GM18907 (cell line): ENCODE measurements at regions not wholly inside any gene's neighbourhood (a gene's known extent, or its start where the extent isn't known, plus 50 kb on each side); places are given as distances from the start of the nearest gene placed in this dataset.
"Not testable (repeated sequence)": the region's sequence is repeated elsewhere in the genome, so short reads cannot be mapped to it uniquely, and the experiment has no call there.

Source experiments
- ATAC-seq: cut with Tn5 transposase; IDR thresholded peaks from one replicate; pipeline ENCODE4 v1.9.1; 2021; ENCODE audit warnings: mild to moderate bottlenecking, moderate library complexity; ENCODE audit not compliant: unreplicated experiment

DNA sequence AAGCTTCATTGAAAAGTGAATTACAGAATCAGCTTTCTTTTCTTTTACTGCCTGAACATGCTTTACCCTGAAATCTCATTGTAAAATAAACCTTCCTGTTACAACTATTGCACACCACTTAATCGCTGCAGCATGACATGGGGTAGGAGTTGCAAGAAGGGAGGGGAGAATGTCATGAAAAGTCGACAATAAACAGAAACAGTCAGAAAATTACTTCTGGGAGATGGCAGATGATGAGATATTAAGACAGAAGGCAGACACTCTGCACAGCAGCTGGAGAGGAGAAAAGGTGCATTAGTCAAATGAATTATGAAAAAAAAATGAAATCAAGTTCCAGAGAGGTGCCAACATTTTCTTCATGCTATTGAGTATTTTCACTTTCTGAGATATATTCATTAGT lies 287.7 kb downstream of the PCDH7 start:
- ATAC-seq: no peak

DNA sequence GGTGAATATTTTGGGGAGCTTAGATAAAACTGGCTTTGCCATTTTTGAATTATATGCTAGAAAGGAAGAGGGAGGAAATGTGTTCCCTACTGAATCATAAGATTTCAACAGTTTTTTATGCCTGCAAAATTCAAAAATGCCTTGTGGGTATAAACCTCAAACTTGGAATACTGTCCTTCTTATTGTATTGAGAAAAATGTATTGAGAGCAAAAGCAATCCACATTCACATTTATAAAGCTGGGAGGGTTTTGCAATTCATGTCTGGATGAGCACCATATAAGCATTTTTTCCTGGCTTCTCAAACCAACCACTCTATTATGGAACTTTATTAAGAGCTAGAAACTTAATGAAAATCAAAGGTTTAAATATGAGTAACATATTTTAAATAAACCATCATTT lies 289.8 kb downstream of the PCDH7 start:
- no peak for ATAC-seq

DNA sequence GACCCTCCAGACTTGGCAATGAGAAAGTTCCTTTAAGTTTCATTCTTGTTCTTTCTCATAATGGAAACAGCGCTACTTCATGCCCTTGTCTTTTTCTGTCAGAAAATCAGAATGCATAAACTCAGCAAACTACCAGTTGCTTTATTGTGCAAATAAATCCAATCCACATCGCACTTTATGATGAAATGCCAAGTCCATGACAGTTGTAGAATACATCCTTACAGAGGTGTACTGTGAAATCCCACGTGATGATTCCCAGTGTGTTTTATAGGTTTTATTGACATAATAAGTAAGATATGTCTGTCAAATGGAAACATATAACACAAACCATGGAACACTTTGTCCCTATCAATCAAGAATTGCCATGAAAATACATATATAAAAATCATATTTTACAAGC lies 295.0 kb downstream of the PCDH7 start:
- ATAC-seq: no peak

DNA sequence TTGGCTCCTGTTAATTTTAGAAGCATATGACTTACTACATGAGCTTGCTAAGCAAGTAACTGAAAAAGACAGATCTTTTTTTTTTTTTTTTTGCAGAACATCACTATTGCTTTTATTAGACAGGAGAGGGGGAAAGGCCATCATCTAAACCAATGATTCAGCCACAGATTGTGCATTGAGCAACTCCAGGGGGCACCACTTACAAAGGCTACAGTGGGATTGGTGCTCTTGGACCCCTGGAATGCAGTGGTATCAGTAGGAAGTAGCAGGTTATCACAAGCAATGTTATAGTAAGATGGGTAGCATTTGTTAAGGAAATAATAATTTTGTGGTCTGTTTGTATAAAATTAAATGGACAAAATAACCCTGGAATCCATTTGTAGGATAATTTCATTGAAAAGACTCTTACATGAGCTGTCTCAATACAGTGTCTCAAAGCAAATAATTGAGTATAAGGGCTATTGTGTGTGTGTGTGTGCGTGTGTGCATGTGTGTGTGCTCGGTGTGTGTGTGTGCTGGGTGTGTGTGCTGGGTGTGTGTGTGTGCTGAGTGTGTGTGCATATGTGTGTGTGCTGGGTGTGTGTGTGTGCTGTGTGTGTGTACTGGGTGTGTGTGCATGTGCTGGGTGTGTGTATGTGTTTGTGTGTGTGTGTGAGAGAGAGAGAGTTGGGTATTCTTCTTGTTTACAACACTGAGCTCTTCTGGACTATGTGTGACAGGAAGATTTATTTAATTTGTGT lies 296.3 kb downstream of the PCDH7 start:
- no peak for ATAC-seq

DNA sequence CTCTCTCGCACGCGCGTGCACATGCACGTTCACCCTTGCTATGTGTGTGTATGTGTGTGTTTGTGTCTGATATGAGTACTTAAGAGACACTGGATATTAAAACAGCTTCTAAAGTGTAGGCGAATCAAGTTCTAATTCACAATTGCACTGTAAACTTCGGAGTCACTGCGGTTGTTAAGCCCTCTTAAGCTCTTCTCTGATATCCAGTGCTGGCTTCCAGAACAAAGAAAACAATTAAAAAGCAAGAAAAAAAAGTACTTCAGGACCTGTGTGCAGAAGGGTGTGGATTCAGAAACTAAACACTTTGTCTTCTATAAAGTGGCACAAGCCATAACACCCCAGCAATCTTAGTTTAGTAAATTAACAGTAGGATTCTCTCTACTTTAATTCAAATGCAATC lies 300.2 kb downstream of the PCDH7 start:
- no peak for ATAC-seq

DNA sequence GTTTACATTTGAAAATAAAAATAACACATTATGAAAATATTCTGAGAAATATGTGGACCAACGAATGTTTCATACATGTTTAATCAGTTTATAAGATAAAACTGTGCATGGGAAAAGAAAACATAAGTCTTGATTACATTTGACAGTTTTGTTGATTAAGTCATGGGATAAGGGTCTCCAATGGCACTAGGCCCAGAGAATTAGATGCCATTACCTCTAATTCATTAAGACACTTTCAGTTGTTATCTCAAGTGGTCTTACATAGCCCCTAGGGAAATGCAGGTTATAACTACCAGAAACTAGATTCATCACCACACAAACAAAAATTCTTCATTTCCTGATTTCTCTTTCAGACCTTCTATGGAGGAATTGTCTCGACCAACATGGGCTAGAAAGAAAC lies 300.8 kb downstream of the PCDH7 start:
- no peak for ATAC-seq

DNA sequence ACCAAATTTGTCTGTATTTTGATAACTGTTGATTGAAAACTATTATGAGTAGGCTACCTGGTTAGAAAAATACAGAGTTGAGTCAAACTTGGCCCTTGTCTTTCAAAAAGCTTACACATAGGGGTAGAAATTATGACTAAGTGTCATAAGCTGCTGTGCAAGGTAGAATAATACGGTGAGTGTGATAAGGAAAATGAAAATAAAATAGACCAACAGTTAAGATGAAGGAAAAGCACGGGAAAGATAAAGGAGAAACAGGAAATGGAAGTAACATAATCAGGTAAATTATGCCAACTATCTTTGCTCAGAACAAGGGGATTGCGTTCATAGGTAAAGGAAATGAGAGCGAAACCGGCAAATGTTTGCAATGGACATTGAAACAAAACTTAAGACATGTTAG lies 302.5 kb downstream of the PCDH7 start:
- no peak for ATAC-seq

DNA sequence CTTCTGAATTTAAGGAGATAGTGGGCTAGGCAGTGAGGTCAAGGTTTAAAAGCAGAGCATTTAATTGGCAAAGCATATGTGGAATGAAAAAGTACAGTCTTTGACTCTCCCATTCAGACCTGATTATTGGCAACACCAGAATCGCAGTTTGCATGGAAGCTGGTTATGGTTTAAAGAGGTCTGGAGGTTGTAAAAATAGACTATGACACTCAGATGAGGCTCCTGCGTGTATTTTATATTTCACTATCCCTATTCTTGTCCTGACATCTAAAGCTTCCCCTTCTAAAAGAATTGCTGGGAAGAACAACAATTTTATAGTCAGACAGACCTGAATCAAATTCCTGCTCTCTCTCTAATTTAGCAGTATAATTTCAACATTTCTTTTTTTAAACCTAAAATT lies 302.9 kb downstream of the PCDH7 start:
- ATAC-seq: no peak

DNA sequence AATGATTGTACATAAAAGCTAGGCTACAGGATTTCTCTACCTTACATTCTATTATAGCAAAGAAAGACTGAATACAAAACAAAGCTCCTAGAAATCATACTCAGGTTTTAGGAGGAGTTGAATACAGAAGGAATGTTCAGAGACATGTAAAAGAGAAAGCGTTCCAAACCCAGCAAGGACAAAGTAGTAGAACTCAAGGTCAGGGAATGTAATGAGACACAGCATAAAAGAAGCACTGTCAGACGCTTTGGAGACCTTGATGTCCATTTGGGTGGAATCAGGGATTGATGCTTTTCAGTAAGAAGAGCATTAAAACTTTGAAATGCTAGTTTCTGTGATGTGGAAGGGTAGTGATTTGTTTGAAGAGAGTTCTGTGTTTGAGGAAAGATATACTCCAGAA lies 303.6 kb downstream of the PCDH7 start:
- ATAC-seq: no peak

DNA sequence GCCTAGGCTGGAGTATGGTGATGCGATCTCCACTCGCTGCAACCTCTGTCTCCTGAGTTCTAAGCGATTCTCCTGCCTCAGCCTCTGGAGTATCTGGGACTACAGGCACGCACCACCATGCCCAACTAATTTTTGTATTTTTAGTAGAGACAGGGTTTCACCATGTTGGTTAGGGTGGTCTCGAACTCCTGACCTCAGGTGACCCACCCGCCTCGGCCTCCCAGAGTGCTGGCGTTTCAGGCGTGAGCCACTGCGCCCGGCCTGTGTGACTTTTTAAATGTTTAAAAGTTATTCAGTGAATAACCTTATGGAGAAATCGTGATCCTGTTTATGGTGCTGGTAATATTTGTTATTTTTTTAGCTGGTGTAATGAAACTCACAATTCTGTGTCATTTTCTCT lies 304.6 kb downstream of the PCDH7 start:
- not testable (repeated sequence) for ATAC-seq

DNA sequence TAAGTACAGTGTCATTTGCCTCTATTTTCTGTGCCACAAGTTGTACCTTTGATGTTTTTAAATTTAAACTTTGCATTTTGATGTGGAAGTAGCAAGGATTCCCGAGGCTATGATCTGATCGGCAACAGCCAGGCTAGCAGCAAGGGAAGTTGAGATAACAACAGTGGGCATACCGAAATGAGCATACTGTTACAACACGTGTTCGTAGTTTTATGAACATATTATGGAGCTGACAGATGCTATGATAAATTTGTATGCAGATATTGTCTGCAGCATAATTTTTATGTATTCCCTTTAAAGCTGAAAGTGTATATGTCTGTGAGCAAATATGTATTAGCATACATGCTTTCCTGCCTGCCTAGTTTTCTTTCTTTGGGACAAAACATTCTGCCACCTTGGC lies 306.1 kb downstream of the PCDH7 start:
- no peak for ATAC-seq

DNA sequence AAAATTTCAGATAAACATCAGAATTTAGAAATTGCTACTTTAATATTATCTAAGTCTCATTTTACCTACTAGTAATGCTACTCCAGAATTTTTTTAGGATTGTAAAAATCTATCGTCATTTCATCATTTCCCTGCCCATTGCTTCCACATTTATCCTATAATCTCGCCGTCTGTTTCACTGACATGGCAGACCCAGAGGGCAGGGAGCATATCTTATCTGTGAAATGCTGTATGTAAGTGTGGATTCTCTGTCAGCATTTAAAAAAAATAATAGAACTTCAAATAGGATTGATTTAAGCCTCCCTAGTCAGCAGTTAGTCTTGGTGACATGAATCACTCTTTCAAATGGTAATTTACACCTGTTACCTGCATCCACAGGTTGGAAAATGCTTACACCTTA lies 314.4 kb downstream of the PCDH7 start:
- no peak for ATAC-seq

DNA sequence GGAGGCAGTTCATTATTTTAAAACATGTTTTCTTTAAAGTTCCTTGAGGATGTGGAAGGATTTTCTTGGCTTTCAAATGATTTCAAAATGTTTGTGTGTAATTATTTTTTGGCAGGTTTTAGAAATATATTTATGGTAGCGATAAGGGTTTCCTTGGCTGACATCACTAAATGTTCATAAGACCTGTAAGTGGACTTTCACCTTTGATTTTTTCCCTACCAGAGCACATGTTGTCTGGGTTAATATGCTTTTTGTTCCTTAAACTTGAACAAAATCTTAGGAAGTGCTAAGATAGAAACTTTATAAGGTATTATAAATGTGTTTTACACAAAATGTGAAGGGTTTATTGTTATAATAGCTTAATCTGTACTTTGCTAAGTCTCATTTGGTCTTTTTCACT lies 315.6 kb downstream of the PCDH7 start:
- no peak for ATAC-seq

DNA sequence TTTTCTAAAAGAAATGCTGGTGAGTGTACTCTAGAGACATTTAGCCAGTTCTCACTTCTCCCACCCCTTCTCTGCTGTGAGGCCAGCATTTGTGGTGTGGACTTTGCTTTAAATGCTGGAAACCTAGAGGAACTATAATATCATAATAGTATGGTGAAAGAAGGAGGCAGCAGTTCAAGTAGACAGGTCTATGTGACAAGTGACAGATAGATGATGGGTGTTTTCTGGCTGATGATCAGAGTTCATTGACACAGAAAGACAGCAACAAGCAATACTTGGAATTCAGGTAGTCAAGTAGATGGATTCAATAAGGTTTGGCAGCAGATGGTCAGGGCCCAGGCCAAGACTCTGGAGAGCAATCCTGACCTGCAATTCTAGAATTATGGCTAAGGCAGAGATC lies 317.5 kb downstream of the PCDH7 start:
- no peak for ATAC-seq

DNA sequence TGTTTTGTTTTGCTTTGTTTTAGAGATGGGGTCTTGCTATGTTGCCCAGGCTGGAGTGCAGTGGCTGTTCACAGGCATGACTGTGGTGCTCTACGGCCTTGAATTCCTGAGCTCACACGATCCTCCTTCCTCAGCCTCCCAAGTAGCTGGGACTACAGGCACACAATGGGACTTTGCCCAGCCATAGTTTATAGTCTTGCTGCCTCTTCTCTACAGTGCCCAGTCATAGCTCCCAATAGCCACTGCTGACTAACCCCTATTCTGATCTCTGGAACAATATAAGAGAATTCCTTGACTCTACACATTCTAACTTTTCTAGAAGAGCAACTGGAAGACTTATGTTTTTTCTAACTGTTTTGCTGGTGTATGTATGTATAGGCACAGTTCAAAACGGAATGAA lies 319.2 kb downstream of the PCDH7 start:
- ATAC-seq: no peak

DNA sequence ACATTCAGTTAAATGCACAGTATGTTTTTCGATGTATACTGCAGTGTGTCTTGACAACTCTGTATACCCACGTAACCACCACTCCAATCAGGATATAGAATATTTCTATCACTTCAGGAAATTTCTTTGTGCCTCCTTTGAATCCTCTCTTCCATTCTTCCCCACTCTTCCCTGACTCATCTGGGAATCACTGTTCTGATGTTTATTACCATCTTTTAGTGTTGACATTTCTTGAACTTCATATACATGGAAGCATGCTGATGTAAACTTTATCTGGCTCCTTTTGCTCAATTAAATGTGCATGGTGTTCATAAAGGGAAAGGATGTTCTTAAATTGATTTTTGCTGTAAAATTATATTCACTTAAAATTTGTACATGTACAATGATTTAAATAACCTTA lies 319.9 kb downstream of the PCDH7 start:
- no peak for ATAC-seq

DNA sequence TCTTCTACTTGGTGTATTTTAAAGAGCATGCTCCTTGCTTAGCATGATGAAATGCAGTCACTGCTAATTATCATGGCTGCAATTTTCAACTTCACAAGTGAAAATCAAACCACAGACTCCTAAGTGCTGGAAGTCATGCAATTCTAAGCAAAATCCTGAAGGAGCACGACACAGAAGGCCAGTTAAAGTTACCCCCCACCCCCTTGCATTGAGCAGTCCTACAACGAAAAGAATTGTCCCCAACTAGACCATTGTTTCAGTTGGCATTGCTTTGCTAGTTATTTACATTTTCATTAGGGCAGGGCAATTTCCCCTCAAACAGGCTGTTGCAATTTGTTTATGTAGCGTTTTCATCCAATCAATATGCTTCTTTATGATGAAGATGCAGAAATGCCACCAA lies 321.2 kb downstream of the PCDH7 start:
- no peak for ATAC-seq

DNA sequence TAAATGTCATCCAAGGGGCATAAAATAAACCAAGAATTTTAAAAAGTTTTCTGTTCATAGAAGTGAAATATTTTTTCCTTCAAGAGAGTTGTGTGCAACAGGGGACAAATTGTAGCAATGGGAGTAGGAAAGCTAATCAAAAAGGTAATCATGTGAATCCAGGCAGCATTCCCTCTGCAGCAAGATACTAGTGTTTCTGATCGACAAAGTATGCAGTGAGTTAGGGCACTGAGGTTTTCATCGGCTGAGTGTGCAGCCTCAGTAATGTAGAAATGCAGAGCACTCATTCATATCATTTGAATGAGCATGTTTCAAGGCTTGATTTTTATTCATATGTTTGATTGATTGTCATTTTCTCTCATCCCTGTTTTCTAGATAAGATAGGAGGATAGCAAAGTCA lies 321.7 kb downstream of the PCDH7 start:
- no peak for ATAC-seq

DNA sequence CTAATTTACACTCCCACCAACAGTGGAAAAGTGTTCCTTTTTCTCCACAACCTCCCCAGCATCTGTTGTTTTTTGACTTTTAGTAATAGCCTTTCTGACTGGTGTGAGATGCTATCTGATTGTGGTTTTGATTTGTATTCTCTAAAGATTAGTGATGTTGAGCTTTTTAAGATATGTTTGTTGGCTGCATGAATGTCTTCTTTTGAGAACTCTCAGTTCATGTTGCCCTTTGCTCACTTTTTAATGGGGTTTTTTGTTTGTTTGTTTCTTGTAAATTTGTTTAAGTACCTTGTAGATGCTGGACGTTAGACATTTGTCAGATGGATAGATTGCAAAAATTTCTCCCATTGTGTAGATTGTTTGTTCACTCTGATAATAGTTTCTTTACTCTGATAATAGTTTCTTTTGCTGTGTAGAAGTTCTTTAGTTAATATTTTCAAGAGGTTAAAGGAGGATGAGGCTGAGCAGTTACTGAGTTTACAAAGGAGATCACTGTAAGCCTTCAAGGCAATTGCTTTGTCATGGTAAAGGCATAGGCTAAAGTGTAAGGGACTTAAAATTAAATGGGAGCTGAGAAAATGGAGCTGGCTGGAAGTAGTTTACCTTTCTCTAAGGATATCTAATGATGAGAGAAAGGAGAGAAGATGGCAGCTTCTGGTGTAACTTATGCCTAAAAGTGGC lies 323.4 kb downstream of the PCDH7 start:
- ATAC-seq: no peak

DNA sequence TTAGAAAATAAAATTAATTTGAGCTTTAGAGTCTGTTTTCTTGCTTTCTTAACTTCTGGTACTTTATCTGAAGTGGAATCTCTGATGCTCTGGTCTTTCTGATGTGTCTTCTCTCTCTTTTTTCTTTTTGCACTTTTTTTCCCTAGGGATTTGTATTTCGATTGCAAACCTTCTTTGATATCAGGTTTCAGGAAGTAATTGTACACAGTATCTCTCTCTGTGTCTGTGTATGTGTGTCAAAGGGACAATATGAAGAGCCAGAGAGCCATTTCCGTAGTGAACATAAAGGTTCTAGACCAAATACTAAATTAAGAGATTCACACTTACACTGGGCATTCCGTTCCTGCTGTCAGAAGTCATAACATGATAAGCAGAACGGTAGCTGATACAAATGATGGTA lies 325.0 kb downstream of the PCDH7 start:
- no peak for ATAC-seq

DNA sequence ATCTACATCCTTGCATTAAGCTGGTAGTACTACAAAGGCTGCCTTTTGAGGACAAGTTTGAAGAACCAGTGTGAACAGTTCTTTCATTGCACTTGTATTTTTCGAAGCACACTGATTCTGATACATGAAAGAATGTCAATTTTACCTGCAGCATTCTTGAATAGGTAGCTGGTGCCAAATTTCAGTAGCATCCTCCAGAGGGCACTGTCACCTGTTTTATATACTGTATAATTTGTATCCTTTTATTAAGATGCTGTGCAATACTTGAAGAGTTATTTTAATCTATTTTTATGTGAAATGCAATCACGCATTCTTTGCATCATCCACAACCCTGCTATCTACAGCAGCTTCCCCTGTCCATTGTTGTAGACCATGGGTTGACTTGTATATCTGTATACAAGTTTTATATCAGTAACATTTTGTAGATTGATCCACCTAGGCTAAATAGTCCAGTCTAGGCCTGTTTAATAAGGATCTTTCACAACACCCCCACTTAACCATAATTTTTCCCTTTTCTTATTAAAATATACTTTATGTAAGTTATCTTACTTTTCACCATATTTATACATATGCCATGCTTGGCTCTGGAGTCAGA lies 325.7 kb downstream of the PCDH7 start:
- ATAC-seq: no peak

DNA sequence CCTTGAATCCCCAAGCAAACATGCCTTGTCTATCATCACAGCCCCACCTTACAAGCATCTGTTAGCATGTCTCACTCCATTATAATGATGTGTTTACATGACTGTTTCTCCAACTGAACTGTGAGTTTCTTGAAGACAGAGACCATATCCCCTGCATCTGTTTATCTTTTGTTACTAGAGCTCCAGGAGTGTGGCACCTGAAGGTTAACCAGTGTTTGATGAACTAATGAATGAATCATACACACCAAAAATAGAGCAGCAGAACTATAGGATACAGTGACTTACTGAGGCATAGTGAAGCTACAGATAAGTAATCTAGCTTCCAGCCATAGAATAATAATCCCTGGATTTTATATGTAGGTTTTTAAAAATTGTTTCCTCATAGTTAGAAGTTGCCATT lies 331.0 kb downstream of the PCDH7 start:
- ATAC-seq: no peak
